NCI-H1105 treated with DMSO at 0.1 percent for 48 hours (cell line): ENCODE measurements at regions not wholly inside any gene's neighbourhood (a gene's known extent, or its start where the extent isn't known, plus 50 kb on each side); places are given as distances from the start of the nearest gene placed in this dataset.
"Not testable (repeated sequence)": the region's sequence is repeated elsewhere in the genome, so short reads cannot be mapped to it uniquely, and the experiment has no call there.

Experiments used
- DNase-seq: peaks from one replicate; lab custom pipeline; 2025; lab: John Stamatoyannopoulos, UW

DNA sequence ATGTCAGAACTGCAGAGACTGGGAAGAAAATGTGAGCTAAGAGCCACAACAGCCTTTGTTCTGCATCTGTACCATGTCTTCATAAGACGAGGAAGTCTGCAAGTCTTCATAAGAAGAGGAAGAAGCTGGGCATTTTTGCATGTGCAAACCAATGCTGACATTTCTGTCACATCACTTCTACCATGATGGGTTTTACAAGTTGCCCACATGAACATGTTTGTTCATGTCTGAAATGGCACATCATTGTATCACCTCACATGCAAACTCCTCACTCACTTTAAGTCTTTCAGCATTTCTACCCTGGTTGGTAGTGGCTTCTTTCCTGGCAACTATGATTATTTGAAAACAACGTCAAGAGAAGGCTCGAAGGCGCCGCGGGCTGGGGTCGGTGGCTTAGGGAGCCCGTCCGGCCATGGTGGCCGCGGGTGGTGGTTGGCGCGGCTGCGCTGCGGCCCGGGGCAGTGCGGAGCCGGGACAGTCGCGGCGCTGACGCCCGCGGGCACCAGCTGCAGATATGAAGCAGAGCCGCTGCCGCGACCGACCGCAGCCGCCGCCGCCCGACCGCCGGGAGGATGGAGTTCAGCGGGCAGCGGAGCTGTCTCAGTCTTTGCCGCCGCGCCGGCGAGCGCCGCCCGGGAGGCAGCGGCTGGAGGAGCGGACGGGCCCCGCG is 433.1 kb upstream of the WWC1 start:
- not testable (repeated sequence) for DNase-seq

DNA sequence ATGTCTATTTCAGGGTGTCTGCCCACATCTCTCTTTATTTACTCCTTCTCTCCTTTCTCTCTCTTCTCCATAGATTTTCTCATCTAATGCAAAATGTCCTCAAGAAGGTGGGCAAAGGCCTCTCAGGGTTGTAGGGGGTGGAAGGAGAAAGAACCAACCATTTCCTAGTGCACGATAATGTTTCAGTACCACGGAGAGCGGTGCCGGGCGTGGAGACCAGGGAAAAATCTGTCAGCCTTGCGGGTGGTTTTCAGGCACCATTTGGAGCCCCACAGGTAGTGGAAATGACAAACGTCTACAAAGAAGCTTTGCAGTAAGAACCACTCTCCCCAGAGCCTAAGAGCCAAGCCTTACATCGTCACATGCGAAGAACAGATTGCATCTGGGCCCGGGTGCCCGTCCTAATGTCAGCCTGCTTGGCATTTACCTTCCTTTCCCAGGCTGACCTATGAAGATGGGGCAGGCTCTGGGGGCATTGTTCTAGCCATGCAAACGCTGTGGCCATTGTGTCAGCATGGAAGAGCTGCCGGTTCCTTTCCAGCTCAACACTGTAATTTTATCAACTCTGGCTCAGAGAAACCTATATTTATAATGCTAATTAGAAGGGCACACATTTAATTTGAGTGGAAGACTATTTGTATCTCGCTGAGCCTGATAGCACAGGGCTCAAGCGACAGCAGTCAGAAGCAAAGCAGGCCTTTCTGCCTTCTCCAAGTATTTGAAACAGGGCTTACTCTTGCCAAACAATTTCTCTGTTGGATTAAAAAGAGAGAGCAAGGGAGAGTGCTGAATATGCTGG is 430.1 kb upstream of the WWC1 start:
- no peak for DNase-seq

GRCh38 chr5:167861928-167862426 is 429.5 kb upstream of the WWC1 start:
- DNase-seq: no peak

GRCh38 chr5:167863883-167864282 is 427.6 kb upstream of the WWC1 start:
- no peak for DNase-seq

DNA sequence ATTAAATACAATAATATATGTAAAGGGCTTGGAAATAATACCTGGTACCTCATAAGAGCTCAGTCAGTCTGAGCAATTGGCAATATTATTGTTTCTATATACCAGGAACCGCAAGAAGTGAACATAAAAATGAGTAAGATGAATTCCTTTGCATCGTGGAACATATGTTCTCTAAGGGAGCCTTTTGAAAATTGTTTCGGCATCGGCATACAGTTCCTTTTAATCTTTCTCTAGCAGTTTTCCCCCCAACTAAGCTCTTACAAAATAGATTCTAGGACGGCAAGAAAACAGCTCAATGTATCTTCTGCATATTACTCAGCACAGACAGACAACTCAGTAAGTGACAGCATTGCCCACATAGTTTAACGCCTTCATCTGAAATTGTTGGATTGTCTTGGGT is 426.6 kb upstream of the WWC1 start:
- no peak for DNase-seq

GRCh38 chr5:167866797-167867196 is 424.6 kb upstream of the WWC1 start:
- DNase-seq: no peak

DNA sequence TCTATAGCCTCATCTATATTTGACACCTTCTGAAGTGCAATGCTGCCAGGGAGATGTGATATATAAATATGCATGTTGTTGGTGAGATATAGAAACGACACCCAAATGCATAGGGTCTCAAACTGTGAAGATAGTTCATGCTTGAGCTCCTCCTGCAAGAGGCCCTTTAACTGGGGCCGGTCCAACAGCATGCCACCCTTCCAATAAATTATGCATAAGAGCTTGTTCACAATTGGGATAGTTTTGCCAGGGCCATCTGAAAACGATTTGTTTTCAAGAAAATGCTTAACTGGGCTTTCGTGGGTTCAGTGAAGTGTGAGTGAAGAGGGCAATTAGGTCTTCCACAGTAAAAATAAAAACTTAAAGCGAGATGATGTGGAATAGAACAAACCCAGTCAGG is 424.2 kb upstream of the WWC1 start:
- DNase-seq: no peak

GRCh38 chr5:167869125-167869524 is 422.3 kb upstream of the WWC1 start:
- no peak for DNase-seq

GRCh38 chr5:167870055-167870454 is 421.4 kb upstream of the WWC1 start:
- no peak for DNase-seq

DNA sequence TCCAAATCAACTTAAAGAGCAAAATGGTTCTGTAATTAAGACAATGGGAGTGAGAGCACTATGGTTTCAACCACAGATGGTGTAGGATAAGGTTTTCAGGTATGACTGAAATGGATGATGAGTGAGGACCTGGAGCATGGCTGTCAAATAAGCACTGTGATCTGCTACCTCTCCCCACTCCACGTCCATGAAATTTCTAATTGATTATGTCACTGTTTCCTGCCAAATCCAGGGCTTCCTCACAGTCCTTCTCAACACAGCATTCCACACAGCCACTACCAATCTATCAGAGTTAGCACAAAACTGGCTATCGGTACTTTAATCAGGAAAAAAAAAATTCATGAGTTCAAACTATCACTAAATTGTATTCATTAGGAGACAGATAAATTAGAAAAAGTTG is 420.4 kb upstream of the WWC1 start:
- DNase-seq: no peak

- no peak for DNase-seq
These were observed 418.7 kb upstream of the WWC1 start for GRCh38 chr5:167872791-167873190.

DNA sequence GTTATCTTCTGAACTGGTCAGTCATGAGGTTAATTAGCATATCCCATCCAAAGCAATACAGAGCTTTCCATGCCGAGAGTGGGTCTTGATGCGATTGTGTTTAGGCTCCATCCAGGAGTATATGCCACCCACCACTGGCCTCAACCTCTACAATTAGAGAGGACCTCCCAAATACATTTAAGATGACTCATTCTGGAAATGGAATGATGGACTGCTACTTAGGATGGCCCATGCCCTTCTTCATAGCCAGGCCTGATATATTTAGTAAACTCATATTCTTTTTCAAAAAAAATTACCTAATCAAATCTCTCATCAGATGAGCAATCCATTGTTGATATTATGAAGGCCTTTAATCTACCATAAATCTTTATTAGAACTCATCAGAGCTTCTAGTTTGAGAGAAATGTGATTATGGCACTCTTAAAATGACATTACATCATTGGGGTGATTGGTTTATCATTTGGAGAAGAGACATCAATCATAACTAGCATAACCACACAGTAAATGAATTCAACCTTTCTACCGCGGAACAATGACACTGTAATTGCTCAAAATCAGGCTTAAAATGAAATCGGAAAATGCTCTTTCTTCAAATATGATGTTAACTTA is 414.2 kb upstream of the WWC1 start:
- no peak for DNase-seq

GRCh38 chr5:167877924-167878323 is 413.5 kb upstream of the WWC1 start:
- DNase-seq: no peak

DNA sequence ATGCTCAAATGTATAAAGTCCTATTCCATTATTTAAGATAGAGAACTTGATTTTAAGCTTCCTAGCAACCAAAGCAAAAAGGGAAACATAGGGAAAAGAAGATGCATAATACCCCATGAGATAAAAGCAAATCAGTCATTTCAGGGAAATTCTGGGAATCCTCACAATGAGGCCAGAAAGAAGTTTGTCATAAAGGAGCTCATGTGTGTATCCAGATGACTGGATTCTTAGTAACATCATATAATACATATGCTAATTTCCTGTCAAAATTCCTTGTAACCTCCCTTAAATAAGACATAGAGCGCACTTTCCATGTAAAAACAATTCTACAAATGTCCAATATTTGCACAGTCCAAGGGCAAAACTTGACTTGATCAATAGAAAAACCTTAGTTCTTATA is 411.0 kb upstream of the WWC1 start:
- no peak for DNase-seq

GRCh38 chr5:167881041-167881440 is 410.4 kb upstream of the WWC1 start:
- no peak for DNase-seq

- DNase-seq: no peak
These were observed 405.2 kb upstream of the WWC1 start for GRCh38 chr5:167886196-167886595.

GRCh38 chr5:167888393-167888792 is 403.1 kb upstream of the WWC1 start:
- DNase-seq: no peak

GRCh38 chr5:167889276-167889675 is 402.2 kb upstream of the WWC1 start:
- DNase-seq: no peak

GRCh38 chr5:167892352-167893115 is 398.9 kb upstream of the WWC1 start:
- DNase-seq: no peak

- DNase-seq: no peak
These were observed 398.2 kb upstream of the WWC1 start for GRCh38 chr5:167893271-167893670.

- no peak for DNase-seq
These were observed 396.6 kb upstream of the WWC1 start for GRCh38 chr5:167894631-167895472.
